ENCODE measurements at regions not wholly inside any gene's neighbourhood (a gene's known extent, or its start where the extent isn't known, plus 50 kb on each side); places are given as distances from the start of the nearest gene placed in this dataset.

- Mint-ChIP-seq H3K4me1 (no peaks in the 10 kb centered on the region), H3K9me3 (peaks cover 3 to 31% (median 16%) of the 10 kb centered on the region in 9 donors), H3K27me3 (peaks cover 4 to 42% (median 9%) of the 10 kb centered on the region in 5 donors), H3K27ac (no peak overlapping the region), H3K4me3 (no peak overlapping the region), H3K36me3 (peaks cover 0 to 11% (median 0%) of the 10 kb centered on the region in 3 donors)
- no peak for DNase-seq
- ATAC-seq = no peak
- POLR2A ChIA-PET = no interaction called here
These were observed 325.7 kb downstream of the SHANK2 start for GRCh38 chr11:70926543-70927201.

- POLR2A ChIA-PET = no interaction called here
- Mint-ChIP-seq H3K27ac (no peak overlapping the region), H3K27me3 (peaks cover 4 to 55% (median 9%) of the 10 kb centered on the region in 5 donors), H3K4me1 (no peaks in the 10 kb centered on the region), H3K36me3 (peaks cover 0 to 10% (median 0%) of the 10 kb centered on the region in 3 donors), H3K4me3 (no peak overlapping the region), H3K9me3 (peaks cover 0 to 14% (median 7%) of the 10 kb centered on the region in 9 donors)
- DNase-seq = no peak
- ATAC-seq = no peak
These were observed 323.4 kb downstream of the SHANK2 start for GRCh38 chr11:70928854-70929598.

GRCh38 chr11:70930215-70930614, 322.2 kb downstream of the SHANK2 start:
- Mint-ChIP-seq H3K27ac (no peak overlapping the region), H3K9me3 (peaks cover 0 to 14% (median 7%) of the 10 kb centered on the region in 9 donors), H3K36me3 (peaks cover 0 to 10% (median 0%) of the 10 kb centered on the region in 3 donors), H3K4me3 (no peak overlapping the region), H3K27me3 (peaks cover 4 to 55% (median 9%) of the 10 kb centered on the region in 5 donors), H3K4me1 (no peaks in the 10 kb centered on the region)
- DNase-seq (no peak), ATAC-seq (no peak)
- POLR2A ChIA-PET = no interaction called here

GRCh38 chr11:70931430-70931829, 320.9 kb downstream of the SHANK2 start:
- DNase-seq = no peak
- POLR2A ChIA-PET = no interaction called here
- H3K27ac Mint-ChIP-seq = no peak overlapping the region
- H3K4me3 Mint-ChIP-seq = no peak overlapping the region
- H3K27me3 Mint-ChIP-seq = peaks cover 4 to 55% (median 9%) of the 10 kb centered on the region in 5 donors
- H3K36me3 Mint-ChIP-seq = peaks cover 0 to 10% (median 0%) of the 10 kb centered on the region in 3 donors
- H3K9me3 Mint-ChIP-seq = peaks cover 0 to 14% (median 7%) of the 10 kb centered on the region in 9 donors
- no peak for ATAC-seq
- no peaks in the 10 kb centered on the region for H3K4me1 Mint-ChIP-seq

- peaks cover 0 to 13% (median 0%) of the 10 kb centered on the region in 3 donors for H3K36me3 Mint-ChIP-seq
- H3K4me1 Mint-ChIP-seq = no peaks in the 10 kb centered on the region
- no peak overlapping the region for H3K4me3 Mint-ChIP-seq
- POLR2A ChIA-PET = no interaction called here
- H3K27me3 Mint-ChIP-seq = peaks cover 0 to 31% (median 3%) of the 10 kb centered on the region in 5 donors
- H3K27ac Mint-ChIP-seq = no peak overlapping the region
- ATAC-seq (no peak), DNase-seq (no peak)
- peaks cover 0 to 25% (median 12%) of the 10 kb centered on the region in 9 donors for H3K9me3 Mint-ChIP-seq
These were observed 318.3 kb downstream of the SHANK2 start for GRCh38 chr11:70933981-70934583.

GRCh38 chr11:70935006-70935768, 317.2 kb downstream of the SHANK2 start:
- no peak for ATAC-seq
- POLR2A ChIA-PET = no interaction called here

GRCh38 chr11:70942593-70942992, 309.8 kb downstream of the SHANK2 start:
- no peak overlapping the region for H3K4me3 Mint-ChIP-seq
- H3K36me3 Mint-ChIP-seq = peaks cover 0 to 35% (median 0%) of the 10 kb centered on the region in 3 donors
- no peak overlapping the region for H3K27ac Mint-ChIP-seq
- H3K4me1 Mint-ChIP-seq = no peaks in the 10 kb centered on the region
- ATAC-seq = no peak
- POLR2A ChIA-PET = no interaction called here
- H3K27me3 Mint-ChIP-seq = peaks cover 0 to 19% (median 4%) of the 10 kb centered on the region in 5 donors
- DNase-seq = no peak
- peaks cover 17 to 91% (median 54%) of the 10 kb centered on the region in 9 donors for H3K9me3 Mint-ChIP-seq

More at GRCh38 chr11:70935006-70935768, 317.2 kb downstream of the SHANK2 start:
- Mint-ChIP-seq H3K36me3 (peaks cover 0 to 13% (median 0%) of the 10 kb centered on the region in 3 donors), H3K27ac (no peak overlapping the region), H3K27me3 (peaks cover 0 to 20% (median 3%) of the 10 kb centered on the region in 5 donors), H3K4me1 (no peaks in the 10 kb centered on the region), H3K4me3 (no peak overlapping the region), H3K9me3 (peaks cover 0 to 25% (median 14%) of the 10 kb centered on the region in 9 donors)
- no peak for DNase-seq

- H3K9me3 Mint-ChIP-seq = peaks cover 17 to 87% (median 45%) of the 10 kb centered on the region in 9 donors
These were observed 308.2 kb downstream of the SHANK2 start for GRCh38 chr11:70944141-70944540.

GRCh38 chr11:70944636-70945035, 307.7 kb downstream of the SHANK2 start:
- peaks cover 17 to 82% (median 43%) of the 10 kb centered on the region in 9 donors for H3K9me3 Mint-ChIP-seq
- H3K36me3 Mint-ChIP-seq = peaks cover 0 to 31% (median 3%) of the 10 kb centered on the region in 3 donors
- H3K4me3 Mint-ChIP-seq = no peak overlapping the region
- no peak overlapping the region for H3K27ac Mint-ChIP-seq
- POLR2A ChIA-PET = no interaction called here
- peaks cover 0 to 3% (median 0%) of the 10 kb centered on the region in 4 donors for H3K4me1 Mint-ChIP-seq
- ATAC-seq = no peak
- no peak for DNase-seq
- peaks cover 3 to 27% (median 7%) of the 10 kb centered on the region in 5 donors for H3K27me3 Mint-ChIP-seq

More at GRCh38 chr11:70944141-70944540, 308.2 kb downstream of the SHANK2 start:
- Mint-ChIP-seq H3K27me3 (peaks cover 3 to 27% (median 7%) of the 10 kb centered on the region in 5 donors), H3K27ac (no peak overlapping the region), H3K4me3 (no peak overlapping the region), H3K4me1 (peaks cover 0 to 3% (median 0%) of the 10 kb centered on the region in 4 donors), H3K36me3 (peaks cover 0 to 31% (median 3%) of the 10 kb centered on the region in 3 donors)
- POLR2A ChIA-PET = no interaction called here
- DNase-seq (no peak), ATAC-seq (no peak)

- H3K4me1 Mint-ChIP-seq = peaks cover 0 to 3% (median 0%) of the 10 kb centered on the region in 4 donors
- no peak for DNase-seq
- no peak for ATAC-seq
- no peak overlapping the region for H3K4me3 Mint-ChIP-seq
- POLR2A ChIA-PET = no interaction called here
- peaks cover 11 to 58% (median 20%) of the 10 kb centered on the region in 9 donors for H3K9me3 Mint-ChIP-seq
- H3K27ac Mint-ChIP-seq = no peak overlapping the region
- peaks cover 3 to 31% (median 7%) of the 10 kb centered on the region in 5 donors for H3K27me3 Mint-ChIP-seq
- H3K36me3 Mint-ChIP-seq = peaks cover 0 to 7% (median 3%) of the 10 kb centered on the region in 3 donors
These were observed 304.0 kb downstream of the SHANK2 start for GRCh38 chr11:70948398-70948797.

- Mint-ChIP-seq H3K27me3 (peaks cover 3 to 36% (median 11%) of the 10 kb centered on the region in 5 donors), H3K4me1 (peaks cover 0 to 3% (median 0%) of the 10 kb centered on the region in 4 donors), H3K4me3 (no peak overlapping the region), H3K27ac (no peak overlapping the region), H3K36me3 (peaks cover 0 to 7% (median 3%) of the 10 kb centered on the region in 3 donors), H3K9me3 (peaks cover 7 to 53% (median 20%) of the 10 kb centered on the region in 9 donors)
- DNase-seq (no peak), ATAC-seq (no peak)
- POLR2A ChIA-PET = no interaction called here
These were observed 303.4 kb downstream of the SHANK2 start for GRCh38 chr11:70948855-70949531.

Data from naive thymus-derived CD8-positive, alpha-beta T cell (primary cell).